Cardiac fibroblast (primary cell): ENCODE measurements at regions not wholly inside any gene's neighbourhood (a gene's known extent, or its start where the extent isn't known, plus 50 kb on each side); places are given as distances from the start of the nearest gene placed in this dataset.
A peak's percentile ranks its signal among the peaks of the same experiment; 100 is the strongest.

Source experiments
- DNase-seq, 2 donors: peaks; one replicate each; pipeline versions ENCODE4 v3.0.0 to v3.0.0-alpha.2; 2010; ENCODE audit warnings: low read depth in 2 of 2
- H3K4me3 ChIP-seq, 2 donors: replicated peaks in 1 of 2; 1 replicate in 1 of 2; 2 replicates in 1 of 2; pipeline ENCODE4 v1.5.1; 2011; ENCODE audit warnings: low read depth in 2 of 2, low read length in 2 of 2, mild to moderate bottlenecking in 2 of 2, moderate library complexity in 1 of 2
- TF ChIP-seq, protein P1 (sequence below): IDR thresholded peaks from one replicate; pipeline ENCODE4 v1.5.1; 2011; ENCODE audit warnings: low read depth, mild to moderate bottlenecking, low read length, inconsistent platforms

DNA sequence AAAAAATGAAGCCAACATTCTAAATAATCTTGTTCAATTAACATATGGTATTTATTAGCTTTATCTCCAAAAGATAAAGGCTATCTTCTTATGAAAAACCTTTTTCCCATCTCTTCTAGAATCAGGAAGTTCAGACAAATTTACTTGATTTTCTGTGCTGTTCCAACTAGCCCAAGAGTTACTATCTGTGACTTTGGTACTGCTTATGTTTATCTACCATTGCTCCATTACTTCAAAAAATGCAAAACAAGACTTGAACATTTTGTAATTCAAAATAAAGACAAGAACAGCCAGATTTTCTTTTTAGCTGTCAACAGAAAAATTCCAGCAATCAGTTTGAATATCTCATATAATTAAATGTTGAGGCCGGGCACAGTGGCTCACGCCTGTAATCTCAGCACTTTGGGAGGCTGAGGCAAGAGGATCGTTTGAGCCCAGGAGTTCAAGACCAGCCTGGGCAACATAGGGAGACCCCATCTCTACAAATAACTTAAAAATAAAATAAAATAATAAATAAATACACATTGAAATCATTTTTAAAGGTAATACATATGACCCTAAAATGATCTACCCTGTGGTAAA lies 188.5 kb downstream of the LTN1 start:
- peak in 1 of 2 donors; percentile 58 for DNase-seq
- TF ChIP-seq, protein P1, sequence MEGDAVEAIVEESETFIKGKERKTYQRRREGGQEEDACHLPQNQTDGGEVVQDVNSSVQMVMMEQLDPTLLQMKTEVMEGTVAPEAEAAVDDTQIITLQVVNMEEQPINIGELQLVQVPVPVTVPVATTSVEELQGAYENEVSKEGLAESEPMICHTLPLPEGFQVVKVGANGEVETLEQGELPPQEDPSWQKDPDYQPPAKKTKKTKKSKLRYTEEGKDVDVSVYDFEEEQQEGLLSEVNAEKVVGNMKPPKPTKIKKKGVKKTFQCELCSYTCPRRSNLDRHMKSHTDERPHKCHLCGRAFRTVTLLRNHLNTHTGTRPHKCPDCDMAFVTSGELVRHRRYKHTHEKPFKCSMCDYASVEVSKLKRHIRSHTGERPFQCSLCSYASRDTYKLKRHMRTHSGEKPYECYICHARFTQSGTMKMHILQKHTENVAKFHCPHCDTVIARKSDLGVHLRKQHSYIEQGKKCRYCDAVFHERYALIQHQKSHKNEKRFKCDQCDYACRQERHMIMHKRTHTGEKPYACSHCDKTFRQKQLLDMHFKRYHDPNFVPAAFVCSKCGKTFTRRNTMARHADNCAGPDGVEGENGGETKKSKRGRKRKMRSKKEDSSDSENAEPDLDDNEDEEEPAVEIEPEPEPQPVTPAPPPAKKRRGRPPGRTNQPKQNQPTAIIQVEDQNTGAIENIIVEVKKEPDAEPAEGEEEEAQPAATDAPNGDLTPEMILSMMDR = no peak

DNA sequence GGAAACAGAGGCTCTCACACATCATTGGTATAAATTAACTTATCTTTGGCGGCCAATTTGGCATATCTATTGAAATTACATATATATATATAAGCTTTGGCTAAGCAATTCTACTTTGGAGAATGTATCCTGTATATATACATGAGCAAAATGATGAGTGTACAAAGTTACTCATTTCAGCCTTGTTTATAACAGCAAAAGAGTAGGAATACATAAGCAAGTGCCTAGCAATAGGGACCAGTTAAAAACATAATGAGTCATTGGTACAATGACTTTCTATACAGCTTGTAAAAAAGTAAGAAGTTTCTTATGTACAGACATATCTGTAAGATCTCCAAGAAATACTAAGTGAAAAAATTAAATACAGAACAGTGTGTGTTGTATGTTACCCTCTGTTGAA lies 190.8 kb downstream of the LTN1 start:
- TF ChIP-seq, protein P1 = no peak
- no peak overlapping the region for H3K4me3 ChIP-seq
- DNase-seq = peak in 1 of 2 donors; percentile 33

More for the DNA sequence above, 188.5 kb downstream of the LTN1 start:
- H3K4me3 ChIP-seq = no peak overlapping the region

DNA sequence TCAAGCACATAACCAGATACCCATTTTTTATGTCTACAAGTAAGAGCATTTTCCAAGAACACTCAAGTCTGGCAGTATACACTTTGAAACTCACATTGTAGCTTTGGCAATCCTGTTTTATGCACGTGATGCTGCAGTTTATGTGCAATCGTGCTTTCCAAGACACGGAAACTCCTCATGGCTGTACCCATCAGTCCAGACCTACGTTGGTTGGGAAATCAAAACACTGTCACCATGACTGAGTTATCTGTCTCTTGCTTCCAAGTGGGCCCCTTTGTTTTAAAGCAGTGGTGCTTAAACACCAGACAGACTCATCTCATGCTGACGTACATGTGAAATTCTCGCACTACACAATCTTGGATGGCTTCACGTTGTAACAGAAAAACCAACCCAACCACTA lies 192.8 kb downstream of the LTN1 start:
- DNase-seq = no peak
- no peak overlapping the region for H3K4me3 ChIP-seq
- TF ChIP-seq, protein P1 = no peak

DNA sequence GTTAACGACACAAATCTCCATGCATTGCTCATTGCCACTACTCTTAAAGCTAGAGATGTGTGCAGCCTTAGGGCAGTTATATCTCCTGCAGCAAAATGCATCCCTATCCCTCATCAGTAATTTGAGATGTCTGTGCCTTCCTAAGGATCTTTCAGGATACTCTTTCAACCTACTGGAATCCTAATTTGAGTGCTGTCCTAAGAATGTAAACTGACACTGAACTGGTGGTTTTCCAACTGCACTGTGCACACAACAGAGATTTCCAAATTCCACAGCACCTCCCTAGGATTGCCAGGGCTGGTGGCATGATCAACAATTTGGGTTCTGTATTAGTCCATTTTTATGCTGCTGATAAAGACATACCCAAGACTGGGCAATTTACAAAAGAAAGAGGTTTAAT lies 193.9 kb downstream of the LTN1 start:
- DNase-seq = peak in 1 of 2 donors; percentile 51
- no peak overlapping the region for H3K4me3 ChIP-seq
- TF ChIP-seq, protein P1 = no peak

DNA sequence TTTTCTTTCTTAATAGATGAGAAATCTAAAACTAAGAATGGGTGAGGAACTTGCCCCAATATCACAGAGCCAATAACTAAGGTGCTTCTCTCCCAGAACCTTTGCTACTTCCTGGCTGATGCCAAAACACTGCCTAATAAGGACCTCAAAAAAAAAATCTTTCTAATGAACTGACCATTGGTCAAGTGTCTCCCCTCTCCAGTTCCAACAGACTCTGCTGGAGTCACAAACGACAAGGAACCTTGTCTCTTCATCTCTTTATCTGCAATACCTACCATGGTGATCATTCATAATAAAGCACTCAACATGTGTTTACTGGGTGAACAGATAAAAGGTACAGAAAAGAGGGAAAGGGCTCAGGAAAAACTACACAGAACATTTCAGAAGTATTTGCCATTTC lies 197.4 kb downstream of the LTN1 start:
- TF ChIP-seq, protein P1 = no peak
- DNase-seq = no peak
- H3K4me3 ChIP-seq = no peak overlapping the region

DNA sequence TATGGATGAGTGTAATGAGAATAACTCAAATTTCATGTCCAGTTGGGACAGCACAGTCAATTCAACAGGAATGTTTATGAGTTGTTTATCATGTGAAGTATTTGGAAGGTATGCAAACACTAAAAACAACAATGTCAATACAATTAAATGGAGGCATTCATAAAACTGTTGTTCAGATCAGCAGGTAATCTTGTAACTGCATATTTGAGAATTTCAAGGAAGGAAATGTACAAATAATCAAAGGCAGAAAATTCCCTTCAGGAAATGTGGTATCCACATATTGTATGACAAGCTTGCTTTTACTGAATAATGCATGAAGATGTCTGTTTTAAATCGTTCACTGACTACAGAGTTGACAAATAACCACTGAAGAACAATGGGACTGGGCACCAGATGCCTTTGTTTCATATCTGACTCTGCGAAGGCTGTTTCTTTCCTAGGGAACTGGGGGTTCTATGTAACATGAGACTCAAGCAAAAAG lies 198.3 kb downstream of the LTN1 start:
- no peak overlapping the region for H3K4me3 ChIP-seq
- DNase-seq = peak in 1 of 2 donors; percentile 40
- TF ChIP-seq, protein P1 = no peak

DNA sequence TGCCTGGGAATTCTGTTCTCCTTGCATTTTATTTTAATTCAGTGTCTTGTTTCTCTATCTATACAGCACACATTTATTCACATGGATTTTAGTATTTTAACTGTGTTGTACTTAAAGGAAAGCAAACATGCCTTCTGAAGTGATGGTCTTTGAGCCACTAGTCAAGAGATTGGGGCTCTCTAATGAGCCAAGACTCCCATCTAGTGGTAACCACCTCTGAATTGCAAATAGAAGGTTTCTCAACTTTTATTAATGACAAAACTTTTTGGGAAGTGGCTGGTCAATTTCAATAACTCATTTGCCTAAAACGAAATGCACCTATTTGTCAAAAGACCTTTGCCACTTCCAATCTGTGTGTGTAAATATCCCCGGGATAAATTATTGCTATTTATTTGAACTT lies 199.6 kb downstream of the LTN1 start:
- no peak overlapping the region for H3K4me3 ChIP-seq
- DNase-seq = peak; percentile 69 to 86
- TF ChIP-seq, protein P1 = peak; percentile 52
